Bronchial epithelial cell (primary cell): ENCODE measurements at regions not wholly inside any gene's neighbourhood (a gene's known extent, or its start where the extent isn't known, plus 50 kb on each side); places are given as distances from the start of the nearest gene placed in this dataset.

Source experiments
- DNase-seq: peaks from one replicate; pipeline ENCODE4 v3.0.0-alpha.2; 2010; ENCODE audit warnings: low read depth
- FAIRE-seq: peaks from 2 replicates; lab custom pipeline; 2011; peaks lifted over from hg19 to GRCh38; lab: Jason Lieb, UNC
- H3K27me3 ChIP-seq: 2 replicates; pipeline ENCODE4 v1.5.1; 2011; ENCODE audit warnings: low read length; ENCODE audit not compliant: control insufficient read depth, insufficient read depth
- H3K36me3 ChIP-seq: 2 replicates; pipeline ENCODE4 v1.5.1; 2011; ENCODE audit warnings: low read length; ENCODE audit not compliant: control insufficient read depth, insufficient read depth
- H3K4me3 ChIP-seq: 2 replicates; pipeline ENCODE4 v1.5.1; 2011; ENCODE audit warnings: mild to moderate bottlenecking, low read depth, low read length, control low read depth
- CTCF ChIP-seq: IDR thresholded peaks from 2 replicates; pipeline ENCODE4 v1.5.1; 2011; ENCODE audit warnings: mild to moderate bottlenecking, moderate library complexity, low read length, control low read depth, inconsistent platforms; ENCODE audit not compliant: insufficient read depth, severe bottlenecking

GRCh38 chr20:51249215-51249614 is 226.3 kb upstream of the KCNG1 start:
- no peak for TF ChIP-seq CTCF
- Histone ChIP-seq H3K27me3 (no peaks in the 10 kb centered on the region), H3K4me3 (no peak overlapping the region), H3K36me3 (no peaks in the 10 kb centered on the region)
- DNase-seq (no peak), FAIRE-seq (no peak)

DNA sequence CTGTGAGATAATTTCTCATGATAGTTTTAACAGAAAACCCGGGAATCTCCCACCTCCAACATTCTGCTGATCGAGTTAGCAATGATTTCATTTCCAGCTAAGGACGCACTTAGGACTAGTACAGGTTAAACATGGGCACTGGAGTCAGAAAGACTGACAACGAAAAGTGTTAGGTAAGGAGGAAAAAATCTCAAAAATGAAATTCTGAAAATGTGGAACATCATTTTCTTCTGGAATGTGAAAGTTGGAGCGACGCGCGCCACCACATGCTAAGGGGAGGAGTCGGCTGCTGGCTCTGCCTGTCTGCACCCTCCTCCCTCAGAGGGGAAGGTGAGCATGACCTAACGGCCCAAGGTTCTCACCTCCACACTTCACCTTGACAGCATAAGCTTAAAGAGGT is 221.6 kb upstream of the KCNG1 start:
- no peak for TF ChIP-seq CTCF
- Histone ChIP-seq H3K4me3 (no peak overlapping the region), H3K36me3 (no peaks in the 10 kb centered on the region), H3K27me3 (no peaks in the 10 kb centered on the region)
- no peak for FAIRE-seq
- no peak for DNase-seq

DNA sequence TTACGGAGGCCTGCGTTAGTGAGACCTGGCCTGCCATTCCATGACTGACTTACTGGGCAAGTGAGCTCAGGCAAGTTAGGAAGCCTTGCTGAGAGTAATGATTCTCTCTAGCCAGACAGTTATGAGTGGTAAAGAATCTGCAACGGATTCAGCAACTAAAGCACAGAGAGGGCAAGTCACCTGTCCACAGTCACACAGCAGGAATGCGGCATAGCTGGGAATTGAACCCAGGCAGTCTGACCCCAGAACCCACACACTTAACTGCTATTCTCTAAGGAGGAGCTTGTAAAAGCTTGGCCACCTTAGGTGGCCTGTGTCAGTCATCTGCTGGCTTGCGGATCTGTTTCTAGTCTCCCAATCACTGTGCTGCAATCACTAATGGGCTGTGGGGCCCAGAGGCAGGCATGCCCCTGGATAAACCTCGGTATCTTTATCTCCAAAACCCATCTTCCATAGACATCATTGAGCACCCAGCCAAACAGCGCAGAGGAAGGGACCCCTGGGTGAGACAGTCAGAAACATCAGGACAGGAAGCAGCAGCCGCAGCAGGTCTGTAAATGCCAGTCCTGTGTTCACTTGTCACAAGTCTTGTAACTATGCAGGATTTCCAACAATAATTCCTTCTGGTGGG is 215.9 kb upstream of the KCNG1 start:
- Histone ChIP-seq H3K27me3 (no peaks in the 10 kb centered on the region), H3K36me3 (no peaks in the 10 kb centered on the region), H3K4me3 (no peak overlapping the region)
- no peak for FAIRE-seq
- TF ChIP-seq CTCF = no peak
- no peak for DNase-seq

DNA sequence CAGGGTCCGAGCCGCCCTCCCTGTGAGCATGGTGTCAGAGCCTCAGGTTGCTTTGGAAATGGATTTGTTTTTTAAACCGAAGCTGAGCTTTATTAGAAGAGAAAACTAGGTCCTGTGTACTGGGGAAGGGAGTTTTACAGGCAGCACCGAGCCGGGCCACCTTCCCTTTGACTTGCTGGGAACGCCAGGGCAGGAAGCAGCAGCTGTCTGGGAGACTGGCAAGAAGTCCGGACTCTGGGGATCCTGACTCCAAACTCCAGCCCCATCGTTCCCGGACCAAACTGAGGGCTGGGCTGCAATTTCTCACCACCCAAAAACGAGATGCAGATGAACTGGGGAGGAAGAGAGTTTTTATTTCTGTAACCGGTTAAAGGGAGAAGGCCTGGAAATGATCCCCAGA is 214.9 kb upstream of the KCNG1 start:
- H3K36me3 ChIP-seq = no peaks in the 10 kb centered on the region
- H3K27me3 ChIP-seq = no peaks in the 10 kb centered on the region
- no peak for TF ChIP-seq CTCF
- DNase-seq (no peak), FAIRE-seq (no peak)
- no peak overlapping the region for H3K4me3 ChIP-seq

- no peak for DNase-seq
- H3K27me3 ChIP-seq = no peaks in the 10 kb centered on the region
- FAIRE-seq = no peak
- no peaks in the 10 kb centered on the region for H3K36me3 ChIP-seq
- no peak for TF ChIP-seq CTCF
- no peak overlapping the region for H3K4me3 ChIP-seq
These were observed 214.4 kb upstream of the KCNG1 start for GRCh38 chr20:51237278-51237677.

DNA sequence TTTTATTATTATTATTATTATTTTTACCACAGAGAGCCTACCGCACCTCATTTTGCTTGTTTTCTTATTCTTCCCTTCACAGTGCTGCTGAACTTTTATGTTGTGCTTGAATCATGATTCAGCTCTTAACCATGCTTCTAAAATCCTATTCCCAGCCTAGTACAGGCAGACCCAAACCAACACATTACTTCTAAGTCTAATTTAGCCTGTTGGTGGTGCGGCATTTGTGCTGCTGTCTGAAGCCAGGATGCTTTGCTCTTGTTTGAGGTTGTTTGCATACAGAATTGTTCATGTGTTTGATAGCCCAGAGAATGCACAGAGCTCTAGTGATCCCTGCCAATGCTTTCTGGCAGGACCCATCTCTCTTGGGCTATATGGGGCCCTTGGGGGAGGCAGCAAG is 213.5 kb upstream of the KCNG1 start:
- DNase-seq (no peak), FAIRE-seq (no peak)
- H3K27me3 ChIP-seq = no peaks in the 10 kb centered on the region
- H3K36me3 ChIP-seq = no peaks in the 10 kb centered on the region
- TF ChIP-seq CTCF = no peak
- no peak overlapping the region for H3K4me3 ChIP-seq
